ENCODE measurements at regions not wholly inside any gene's neighbourhood (a gene's known extent, or its start where the extent isn't known, plus 50 kb on each side); places are given as distances from the start of the nearest gene placed in this dataset.

DNA sequence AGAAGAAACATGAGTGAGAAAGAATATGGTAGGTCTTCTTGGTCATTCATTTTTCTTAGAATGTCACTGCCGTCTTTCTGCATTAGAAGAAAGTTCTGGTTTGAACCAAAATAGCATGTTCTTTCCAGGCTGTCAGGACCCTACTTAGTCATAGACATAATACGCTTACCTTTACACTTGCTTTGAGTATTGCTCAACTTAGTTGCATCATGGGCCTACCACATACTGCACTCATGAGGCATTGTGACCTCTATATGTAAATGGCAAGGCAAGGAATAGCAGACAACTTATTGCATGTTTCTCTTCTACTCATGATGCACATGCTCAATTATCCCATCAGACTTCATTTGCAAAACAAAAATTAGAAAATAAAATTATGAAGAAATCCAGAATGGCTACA is 415.0 kb downstream of the HLX start:
- no peak for TF ChIP-seq EZH2 (IDR thresholded peaks at IDR 0.05; ENCODE audit: insufficient read depth, low read length)
- TF ChIP-seq, protein P1, sequence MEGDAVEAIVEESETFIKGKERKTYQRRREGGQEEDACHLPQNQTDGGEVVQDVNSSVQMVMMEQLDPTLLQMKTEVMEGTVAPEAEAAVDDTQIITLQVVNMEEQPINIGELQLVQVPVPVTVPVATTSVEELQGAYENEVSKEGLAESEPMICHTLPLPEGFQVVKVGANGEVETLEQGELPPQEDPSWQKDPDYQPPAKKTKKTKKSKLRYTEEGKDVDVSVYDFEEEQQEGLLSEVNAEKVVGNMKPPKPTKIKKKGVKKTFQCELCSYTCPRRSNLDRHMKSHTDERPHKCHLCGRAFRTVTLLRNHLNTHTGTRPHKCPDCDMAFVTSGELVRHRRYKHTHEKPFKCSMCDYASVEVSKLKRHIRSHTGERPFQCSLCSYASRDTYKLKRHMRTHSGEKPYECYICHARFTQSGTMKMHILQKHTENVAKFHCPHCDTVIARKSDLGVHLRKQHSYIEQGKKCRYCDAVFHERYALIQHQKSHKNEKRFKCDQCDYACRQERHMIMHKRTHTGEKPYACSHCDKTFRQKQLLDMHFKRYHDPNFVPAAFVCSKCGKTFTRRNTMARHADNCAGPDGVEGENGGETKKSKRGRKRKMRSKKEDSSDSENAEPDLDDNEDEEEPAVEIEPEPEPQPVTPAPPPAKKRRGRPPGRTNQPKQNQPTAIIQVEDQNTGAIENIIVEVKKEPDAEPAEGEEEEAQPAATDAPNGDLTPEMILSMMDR (IDR thresholded peaks at IDR 0.05; ENCODE audit: insufficient read depth, low read depth, low read length), result no peak

All from astrocyte (in vitro differentiated cells and primary cell).